ENCODE measurements at regions not wholly inside any gene's neighbourhood (a gene's known extent, or its start where the extent isn't known, plus 50 kb on each side); places are given as distances from the start of the nearest gene placed in this dataset.

DNA sequence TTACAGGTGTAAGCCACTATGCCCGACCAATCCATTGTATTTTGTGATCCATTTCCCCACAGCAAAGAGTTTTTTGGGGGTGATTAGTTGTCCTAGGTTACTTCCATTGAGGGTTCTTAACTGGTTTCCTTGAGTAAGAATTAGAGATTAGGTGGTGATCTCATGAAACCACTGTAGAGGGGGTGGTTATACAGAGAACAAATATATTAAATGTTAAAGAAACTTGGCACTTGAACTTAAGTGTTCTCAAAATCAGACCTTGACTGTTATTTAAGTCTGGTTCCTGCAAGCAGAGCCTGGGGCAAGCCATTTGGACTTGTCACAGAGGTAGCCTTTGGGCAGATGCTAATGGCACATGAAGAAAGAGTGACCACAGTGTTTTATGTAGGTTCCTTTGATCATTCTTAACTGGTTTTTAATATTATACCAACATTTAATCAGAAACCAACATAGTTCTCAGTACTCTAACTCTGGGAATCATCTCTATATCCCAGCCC is 288.5 kb downstream of the SOX4 start:
- no peak for TF ChIP-seq CTCF (IDR thresholded peaks at IDR 0.05; ENCODE audit: low read depth, low read length)
- in situ Hi-C loops (cut with HindIII; ENCODE audit: low sequenced_read_pairs), result no loop called here
- no peak for DNase-seq (ENCODE audit: low read depth, low spot score)
- H3K4me3 ChIP-seq (ENCODE audit: low read depth, low read length), result no peak overlapping the region

DNA sequence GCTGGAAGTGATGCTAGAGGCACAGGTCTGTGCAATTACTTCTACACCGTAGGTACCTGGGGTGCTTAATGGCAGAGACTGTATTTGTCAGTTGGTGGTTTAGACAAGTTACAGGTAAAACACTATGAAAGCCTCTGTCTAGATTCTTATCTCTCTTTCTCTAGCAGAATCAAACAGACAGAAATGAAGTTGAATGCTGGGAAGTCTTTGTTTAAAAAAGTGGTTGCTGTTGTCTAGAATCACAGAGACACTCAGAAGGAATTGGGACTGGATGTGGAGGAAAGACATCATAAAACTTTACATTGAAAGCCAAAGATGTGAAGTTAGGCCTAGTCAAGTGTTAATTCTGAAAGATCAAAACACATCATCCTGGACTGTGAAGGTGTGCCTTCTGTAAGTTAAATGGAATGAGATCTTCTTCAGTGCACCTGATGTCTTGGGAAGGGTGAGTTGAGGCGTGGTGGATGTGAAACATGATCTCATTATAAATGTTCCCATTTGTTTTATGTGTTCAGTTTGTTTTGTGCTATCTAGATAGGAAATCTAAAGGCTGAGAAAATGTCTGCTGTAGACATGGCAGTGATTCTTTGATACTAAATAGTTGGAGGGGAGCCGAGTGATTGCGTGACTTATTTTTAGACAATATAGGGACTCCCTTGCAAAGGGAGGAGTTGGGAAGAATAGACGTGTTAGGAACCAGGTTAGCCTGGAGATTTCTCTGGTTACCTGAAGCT is 290.2 kb downstream of the SOX4 start:
- TF ChIP-seq CTCF (IDR thresholded peaks at IDR 0.05; ENCODE audit: low read depth, low read length), result no peak
- H3K4me3 ChIP-seq (ENCODE audit: low read depth, low read length), result no peak overlapping the region
- in situ Hi-C loops (cut with HindIII; ENCODE audit: low sequenced_read_pairs), result no loop called here
- DNase-seq (ENCODE audit: low read depth, low spot score), result no peak

DNA sequence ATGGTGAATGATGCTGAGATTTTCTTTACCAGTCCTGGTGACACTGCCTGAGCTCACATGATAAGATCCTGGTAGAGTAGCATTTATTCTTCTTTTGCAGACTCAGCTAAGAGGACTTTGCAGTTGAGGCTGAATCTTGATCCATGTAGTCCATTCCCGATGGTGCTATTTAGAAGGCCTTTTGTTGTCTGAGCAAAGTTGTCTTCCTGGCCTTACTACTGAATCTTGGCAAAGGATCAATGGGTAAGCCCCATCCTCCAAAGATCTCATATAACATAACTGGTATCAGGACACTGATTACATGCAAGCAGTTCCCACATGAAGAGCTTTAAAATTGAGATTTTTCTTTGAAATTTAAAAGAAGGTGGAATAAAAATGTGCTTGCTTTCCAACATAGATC is 291.6 kb downstream of the SOX4 start:
- no peak for DNase-seq (ENCODE audit: low read depth, low spot score)
- no peak overlapping the region for H3K4me3 ChIP-seq (ENCODE audit: low read depth, low read length)
- in situ Hi-C loops (cut with HindIII; ENCODE audit: low sequenced_read_pairs), result no loop called here
- TF ChIP-seq CTCF (IDR thresholded peaks at IDR 0.05; ENCODE audit: low read depth, low read length), result no peak

DNA sequence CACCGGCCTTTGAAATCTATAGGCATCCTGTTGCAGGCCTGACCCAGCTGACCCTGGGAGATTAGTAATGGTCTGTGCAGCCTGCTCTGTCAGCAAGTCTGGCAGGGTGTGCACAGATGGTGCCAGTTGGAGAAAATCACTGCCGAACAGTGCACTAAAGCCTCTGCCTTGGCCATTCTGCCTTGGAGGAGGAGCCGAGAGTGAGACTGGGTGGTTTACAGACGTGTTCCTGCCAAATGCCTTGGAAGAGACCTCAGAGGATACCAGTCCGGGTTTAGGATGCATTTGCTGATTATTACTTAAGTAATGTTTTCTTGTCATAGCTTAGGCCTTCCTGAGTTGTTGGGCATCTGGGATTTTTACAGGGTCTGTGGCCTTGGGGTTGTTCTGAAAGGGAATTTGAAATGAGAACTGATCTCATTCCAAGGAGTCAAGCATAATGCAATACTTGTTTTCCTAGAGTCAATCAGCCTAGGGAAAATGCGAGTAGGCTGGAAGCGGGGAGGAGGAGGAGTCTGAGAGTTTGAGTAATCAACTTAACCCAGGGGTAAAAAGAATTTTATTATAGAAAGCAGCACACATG is 292.1 kb downstream of the SOX4 start:
- peak; percentile 88 for DNase-seq (ENCODE audit: low read depth, low spot score)
- no peak for TF ChIP-seq CTCF (IDR thresholded peaks at IDR 0.05; ENCODE audit: low read depth, low read length)
- in situ Hi-C loops (cut with HindIII; ENCODE audit: low sequenced_read_pairs), result no loop called here

DNA sequence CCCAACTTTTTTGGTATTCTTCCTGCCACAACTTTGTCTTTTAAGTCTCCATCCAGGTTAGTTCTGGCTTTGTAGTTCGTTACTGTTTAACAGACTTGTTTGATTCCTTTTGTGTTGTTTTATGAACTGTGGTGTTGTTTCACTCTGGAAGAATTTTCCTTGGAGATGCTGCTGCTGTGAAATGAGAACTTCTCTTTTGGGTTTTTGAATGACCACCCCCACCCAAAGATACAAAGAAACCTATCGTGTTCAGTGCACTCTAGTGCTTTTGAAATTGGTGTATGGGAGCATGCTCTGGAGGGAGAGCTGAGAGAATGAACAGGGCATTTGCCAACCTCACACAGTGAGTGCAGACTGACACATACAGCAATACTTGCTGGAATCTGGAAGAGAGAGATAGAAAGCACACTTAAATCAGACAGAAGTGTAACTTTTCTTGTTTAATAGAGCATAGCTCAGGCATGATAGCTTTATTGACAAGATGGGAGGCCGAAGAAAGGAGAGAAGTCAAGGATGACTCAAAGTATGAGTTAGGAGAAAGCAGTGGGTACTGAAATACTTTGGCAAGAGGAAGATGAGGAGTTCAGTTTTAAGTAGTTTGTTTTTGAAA is 293.1 kb downstream of the SOX4 start:
- peak; percentile 68 for DNase-seq (ENCODE audit: low read depth, low spot score)
- no peak overlapping the region for H3K4me3 ChIP-seq (ENCODE audit: low read depth, low read length)
- in situ Hi-C loops (cut with HindIII; ENCODE audit: low sequenced_read_pairs), result no loop called here
- TF ChIP-seq CTCF (IDR thresholded peaks at IDR 0.05; ENCODE audit: low read depth, low read length), result no peak

More for the DNA sequence above, 292.1 kb downstream of the SOX4 start:
- no peak overlapping the region for H3K4me3 ChIP-seq (ENCODE audit: low read depth, low read length)

DNA sequence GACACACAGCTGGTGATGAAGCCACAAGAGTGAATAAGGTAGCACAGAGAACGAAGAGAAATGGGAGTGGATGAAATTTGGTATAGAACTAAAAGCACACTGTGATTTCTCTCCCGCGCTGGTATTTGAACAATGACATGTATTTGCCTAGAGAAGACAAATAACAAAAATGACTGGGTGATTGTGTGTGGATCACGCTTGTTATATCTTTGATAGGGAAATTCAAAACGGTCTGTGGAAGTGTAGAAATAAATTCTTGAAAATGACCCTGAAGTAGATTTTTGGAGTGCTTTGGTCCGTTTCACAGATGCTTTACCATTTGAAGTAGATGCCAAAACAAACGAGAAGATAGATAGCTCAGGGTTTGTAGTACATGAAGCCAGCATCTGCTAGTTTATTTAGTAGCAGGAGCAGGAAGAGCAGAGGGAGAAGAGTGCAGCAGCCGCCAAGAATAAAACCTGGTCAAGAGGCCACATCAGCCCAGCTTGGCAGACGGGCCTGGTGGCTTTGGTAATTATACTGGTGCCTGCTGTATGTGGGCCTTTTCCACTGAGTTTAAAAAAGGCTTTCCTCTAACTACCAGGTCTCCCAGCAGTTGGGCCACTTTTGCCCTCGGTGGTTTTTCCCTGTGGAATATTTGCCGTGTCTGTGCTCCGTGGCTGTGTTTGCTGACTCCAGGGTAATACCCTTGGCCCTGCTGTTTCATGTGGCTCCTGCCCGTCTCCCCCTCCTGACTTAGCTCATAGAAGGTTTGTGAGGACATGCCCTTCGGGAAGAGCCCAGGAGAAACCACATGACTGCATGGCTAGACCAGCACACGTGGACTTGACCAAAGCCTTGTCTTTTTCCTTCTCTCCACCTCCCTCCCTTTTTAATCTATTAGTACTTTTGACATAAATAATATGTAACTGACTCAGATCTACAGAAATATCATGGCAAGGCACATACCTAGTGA is 294.0 kb downstream of the SOX4 start:
- H3K4me3 ChIP-seq (ENCODE audit: low read depth, low read length), result no peak overlapping the region
- TF ChIP-seq CTCF (IDR thresholded peaks at IDR 0.05; ENCODE audit: low read depth, low read length), result no peak
- DNase-seq (ENCODE audit: low read depth, low spot score), result peak; percentile 83
- in situ Hi-C loops (cut with HindIII; ENCODE audit: low sequenced_read_pairs), result no loop called here
